22Rv1 (cell line): ENCODE measurements at regions not wholly inside any gene's neighbourhood (a gene's known extent, or its start where the extent isn't known, plus 50 kb on each side); places are given as distances from the start of the nearest gene placed in this dataset.

Experiments
- H3K27ac ChIP-seq: fragments of 450-650 bp; 2 replicates; pipeline ENCODE4 v1.5.1; 2017
- CTCF ChIP-seq: fragments of 450-650 bp; IDR thresholded peaks from 2 replicates; pipeline ENCODE4 v1.5.1; 2017; ENCODE audit warnings: mild to moderate bottlenecking
- ZFX ChIP-seq: fragments of 450-650 bp; IDR thresholded peaks from 2 replicates; pipeline ENCODE4 v1.6.1; 2017; ENCODE audit warnings: antibody characterized with exemption, borderline replicate concordance

- no peak for TF ChIP-seq CTCF
- TF ChIP-seq ZFX = no peak
- H3K27ac ChIP-seq = no peak overlapping the region
Measured at GRCh38 chr2:188114014-188114413, 177.7 kb upstream of the GULP1 start.

- TF ChIP-seq CTCF = no peak
- no peak overlapping the region for H3K27ac ChIP-seq
Measured at GRCh38 chr2:188117706-188118105, 174.0 kb upstream of the GULP1 start.

- TF ChIP-seq CTCF (no peak), ZFX (no peak)
- no peak overlapping the region for H3K27ac ChIP-seq
Measured at GRCh38 chr2:188118431-188118830, 173.2 kb upstream of the GULP1 start.

GRCh38 chr2:188119112-188119838 is 172.4 kb upstream of the GULP1 start:
- TF ChIP-seq ZFX = no peak
- no peak for TF ChIP-seq CTCF
- H3K27ac ChIP-seq = no peak overlapping the region

GRCh38 chr2:188122985-188123384 is 168.7 kb upstream of the GULP1 start:
- no peak for TF ChIP-seq ZFX
- no peak for TF ChIP-seq CTCF
- H3K27ac ChIP-seq = no peak overlapping the region; the same call in 1 of the 2 replicates

- TF ChIP-seq CTCF (no peak), ZFX (no peak)
- no peak overlapping the region for H3K27ac ChIP-seq
Measured at GRCh38 chr2:188129677-188130076, 162.0 kb upstream of the GULP1 start.

GRCh38 chr2:188130317-188130716 is 161.4 kb upstream of the GULP1 start:
- H3K27ac ChIP-seq = no peak overlapping the region
- TF ChIP-seq ZFX (no peak), CTCF (no peak)
